Nephron progenitor cell (in vitro differentiated cells): ENCODE measurements at regions not wholly inside any gene's neighbourhood (a gene's known extent, or its start where the extent isn't known, plus 50 kb on each side); places are given as distances from the start of the nearest gene placed in this dataset.
A peak's percentile ranks its signal among the peaks of the same experiment; 100 is the strongest.

Experiments used
- DNase-seq: peaks from one replicate; pipeline ENCODE4 v3.0.0; 2021
- H3K27ac Mint-ChIP-seq: 2 replicates; pipeline ENCODE4 v1.8.0; 2021; ENCODE audit warnings: mild to moderate bottlenecking, moderate library complexity, mixed read lengths
- H3K27me3 Mint-ChIP-seq: 2 replicates; pipeline ENCODE4 v1.8.0; 2021; ENCODE audit warnings: mild to moderate bottlenecking, low read depth, mixed read lengths; ENCODE audit not compliant: poor library complexity
- H3K36me3 Mint-ChIP-seq: 2 replicates; pipeline ENCODE4 v1.8.0; 2021; ENCODE audit warnings: low read depth, mixed read lengths
- H3K4me1 Mint-ChIP-seq: 2 replicates; pipeline ENCODE4 v1.8.0; 2021; ENCODE audit warnings: mixed read lengths
- H3K4me3 Mint-ChIP-seq: 2 replicates; pipeline ENCODE4 v1.8.0; 2021; ENCODE audit warnings: mild to moderate bottlenecking, moderate library complexity, mixed read lengths
- H3K9me3 Mint-ChIP-seq: 2 replicates; pipeline ENCODE4 v1.8.0; 2021; ENCODE audit warnings: mild to moderate bottlenecking, moderate library complexity, mixed read lengths
- TF ChIP-seq, protein P1 (sequence below): fragments of 200-600 bp; sonication (generic); IDR thresholded peaks from 2 replicates; pipeline ENCODE4 v1.5.0; 2021; ENCODE audit warnings: antibody characterized with exemption

DNA sequence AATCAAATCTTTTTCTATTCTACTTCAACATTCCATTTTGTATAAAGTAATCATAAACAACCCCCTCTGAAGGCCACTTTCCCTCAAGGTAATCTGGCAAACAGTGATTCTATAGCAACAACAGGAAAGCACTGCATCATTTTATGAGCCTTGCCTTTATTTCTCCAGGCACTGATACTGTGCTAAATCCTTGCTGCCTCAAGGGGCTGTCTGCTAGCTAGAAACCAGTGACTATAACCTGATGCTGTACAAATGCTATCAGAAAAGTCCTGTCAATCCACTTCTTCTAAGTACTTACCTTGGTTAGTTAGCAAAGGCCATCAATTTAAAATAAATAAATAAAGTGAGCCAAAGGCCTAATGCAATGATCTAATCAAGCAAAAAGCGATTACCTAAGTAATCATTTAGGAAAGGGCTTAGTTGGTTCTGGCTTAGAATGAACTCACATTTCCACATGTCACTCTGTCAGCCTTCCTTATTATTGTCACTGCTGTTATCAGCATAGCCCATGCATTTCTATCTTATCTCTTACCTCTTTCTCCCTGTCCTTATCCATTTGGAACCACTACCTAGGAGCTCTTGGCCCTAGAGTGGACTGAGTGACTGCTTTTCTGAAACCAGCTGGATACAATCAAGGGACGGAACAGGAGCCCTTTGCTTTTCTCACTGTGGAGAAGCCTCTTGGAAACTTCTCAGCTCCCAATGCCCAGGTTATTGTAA, 246.1 kb upstream of the MEF2C start:
- H3K9me3 Mint-ChIP-seq, result no peaks in the 10 kb centered on the region
- H3K36me3 Mint-ChIP-seq, result no peaks in the 10 kb centered on the region
- peak overlapping the region; percentile 86 for H3K27ac Mint-ChIP-seq
- no peaks in the 10 kb centered on the region for H3K27me3 Mint-ChIP-seq
- TF ChIP-seq, protein P1, sequence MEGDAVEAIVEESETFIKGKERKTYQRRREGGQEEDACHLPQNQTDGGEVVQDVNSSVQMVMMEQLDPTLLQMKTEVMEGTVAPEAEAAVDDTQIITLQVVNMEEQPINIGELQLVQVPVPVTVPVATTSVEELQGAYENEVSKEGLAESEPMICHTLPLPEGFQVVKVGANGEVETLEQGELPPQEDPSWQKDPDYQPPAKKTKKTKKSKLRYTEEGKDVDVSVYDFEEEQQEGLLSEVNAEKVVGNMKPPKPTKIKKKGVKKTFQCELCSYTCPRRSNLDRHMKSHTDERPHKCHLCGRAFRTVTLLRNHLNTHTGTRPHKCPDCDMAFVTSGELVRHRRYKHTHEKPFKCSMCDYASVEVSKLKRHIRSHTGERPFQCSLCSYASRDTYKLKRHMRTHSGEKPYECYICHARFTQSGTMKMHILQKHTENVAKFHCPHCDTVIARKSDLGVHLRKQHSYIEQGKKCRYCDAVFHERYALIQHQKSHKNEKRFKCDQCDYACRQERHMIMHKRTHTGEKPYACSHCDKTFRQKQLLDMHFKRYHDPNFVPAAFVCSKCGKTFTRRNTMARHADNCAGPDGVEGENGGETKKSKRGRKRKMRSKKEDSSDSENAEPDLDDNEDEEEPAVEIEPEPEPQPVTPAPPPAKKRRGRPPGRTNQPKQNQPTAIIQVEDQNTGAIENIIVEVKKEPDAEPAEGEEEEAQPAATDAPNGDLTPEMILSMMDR, result no peak
- no peak overlapping the region for H3K4me3 Mint-ChIP-seq
- peaks cover 31% of the 10 kb centered on the region for H3K4me1 Mint-ChIP-seq
- DNase-seq, result no peak

DNA sequence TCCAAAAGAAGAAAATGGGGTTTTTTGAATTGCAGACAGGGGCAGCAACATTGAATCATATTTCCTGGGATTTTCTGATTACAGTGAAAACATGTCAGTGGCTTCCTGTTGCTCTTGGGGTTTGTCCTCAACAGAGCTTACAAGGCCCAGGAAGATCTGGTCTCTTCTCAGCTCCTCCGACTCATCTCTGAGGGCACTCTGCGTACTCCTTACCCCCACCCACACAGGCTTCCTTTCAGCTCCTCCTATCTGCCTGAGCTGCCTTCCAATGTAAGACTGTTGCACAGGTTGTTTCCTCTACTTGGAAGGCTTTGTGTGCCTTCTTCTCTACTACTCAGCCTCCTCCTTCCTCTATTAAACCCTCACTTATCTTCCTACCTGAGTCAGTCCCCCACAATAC, 245.1 kb upstream of the MEF2C start:
- H3K27me3 Mint-ChIP-seq, result no peaks in the 10 kb centered on the region
- H3K27ac Mint-ChIP-seq, result peak overlapping the region; percentile 67
- peaks cover 31% of the 10 kb centered on the region for H3K4me1 Mint-ChIP-seq
- DNase-seq, result no peak
- no peak overlapping the region for H3K4me3 Mint-ChIP-seq
- no peaks in the 10 kb centered on the region for H3K9me3 Mint-ChIP-seq
- TF ChIP-seq, protein P1, result no peak
- no peaks in the 10 kb centered on the region for H3K36me3 Mint-ChIP-seq

- Mint-ChIP-seq H3K9me3 (no peaks in the 10 kb centered on the region), H3K27ac (no peak overlapping the region)
These were observed 244.2 kb upstream of the MEF2C start for GRCh38 chr5:89127191-89127590.

GRCh38 chr5:89125372-89125771, 242.4 kb upstream of the MEF2C start:
- TF ChIP-seq, protein P1, result no peak
- Mint-ChIP-seq H3K9me3 (no peaks in the 10 kb centered on the region), H3K4me1 (peaks cover 24% of the 10 kb centered on the region), H3K36me3 (no peaks in the 10 kb centered on the region), H3K27ac (no peak overlapping the region), H3K27me3 (no peaks in the 10 kb centered on the region), H3K4me3 (no peak overlapping the region)
- no peak for DNase-seq

More at GRCh38 chr5:89127191-89127590, 244.2 kb upstream of the MEF2C start:
- Mint-ChIP-seq H3K4me3 (no peak overlapping the region), H3K36me3 (no peaks in the 10 kb centered on the region), H3K4me1 (peaks cover 31% of the 10 kb centered on the region), H3K27me3 (no peaks in the 10 kb centered on the region)
- TF ChIP-seq, protein P1, result no peak
- no peak for DNase-seq

GRCh38 chr5:89123581-89123980, 240.6 kb upstream of the MEF2C start:
- no peak for DNase-seq
- TF ChIP-seq, protein P1, result no peak
- H3K36me3 Mint-ChIP-seq, result no peaks in the 10 kb centered on the region
- no peak overlapping the region for H3K4me3 Mint-ChIP-seq
- H3K27ac Mint-ChIP-seq, result no peak overlapping the region
- no peaks in the 10 kb centered on the region for H3K9me3 Mint-ChIP-seq
- H3K27me3 Mint-ChIP-seq, result no peaks in the 10 kb centered on the region
- H3K4me1 Mint-ChIP-seq, result peaks cover 11% of the 10 kb centered on the region

DNA sequence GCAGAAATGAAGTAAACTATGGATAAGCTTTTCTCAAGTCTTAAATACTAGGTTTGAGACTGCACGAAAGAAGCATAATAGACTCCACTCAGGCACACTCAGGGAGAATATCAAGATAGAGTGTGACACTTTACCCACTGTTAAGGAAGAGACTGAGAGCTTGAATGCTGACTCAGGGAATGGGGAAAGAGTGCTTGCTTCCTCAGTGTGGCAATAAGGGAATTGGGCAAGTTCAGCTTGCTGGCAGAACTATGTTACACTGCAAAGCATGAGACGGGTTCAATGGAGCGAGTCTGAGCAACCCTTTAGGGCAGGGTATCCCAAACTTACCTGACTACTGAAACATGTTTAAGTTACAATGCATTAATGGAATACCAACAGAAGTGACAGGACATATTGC, 237.7 kb upstream of the MEF2C start:
- Mint-ChIP-seq H3K4me3 (no peak overlapping the region), H3K4me1 (no peaks in the 10 kb centered on the region), H3K36me3 (no peaks in the 10 kb centered on the region), H3K27ac (no peak overlapping the region), H3K27me3 (no peaks in the 10 kb centered on the region), H3K9me3 (no peaks in the 10 kb centered on the region)
- no peak for DNase-seq
- TF ChIP-seq, protein P1, result no peak
